Lung microvascular endothelial cell (primary cell): ENCODE measurements at regions not wholly inside any gene's neighbourhood (a gene's known extent, or its start where the extent isn't known, plus 50 kb on each side); places are given as distances from the start of the nearest gene placed in this dataset.

Experiments used
- DNase-seq, 2 donors: peaks; one replicate each; pipeline versions ENCODE4 v3.0.0 to v3.0.0-alpha.2; 2010; ENCODE audit warnings: low read depth in 2 of 2

- DNase-seq, result no peak
These were observed 329.7 kb upstream of the ST6GAL2 start for GRCh38 chr2:107215401-107216350.

DNA sequence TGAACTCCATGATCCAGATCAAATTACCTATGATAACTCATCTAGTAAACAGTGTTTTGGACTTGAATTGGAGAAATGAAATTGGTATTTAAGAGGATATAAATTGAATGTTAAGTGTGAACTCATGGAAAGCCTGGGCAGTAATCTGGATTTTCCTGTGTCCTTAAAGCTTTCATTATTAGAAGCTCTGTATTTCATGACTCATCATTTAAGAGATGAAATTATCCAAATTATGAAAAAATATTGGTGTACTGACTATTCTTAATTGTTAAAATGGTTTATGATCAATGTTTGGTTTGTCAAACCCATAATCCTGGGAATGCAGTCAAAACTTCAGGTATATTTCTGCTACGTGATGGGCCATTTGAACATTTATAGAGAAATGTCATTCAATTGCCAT lies 332.2 kb upstream of the ST6GAL2 start:
- no peak for DNase-seq

- DNase-seq, result no peak
These were observed 336.5 kb upstream of the ST6GAL2 start for GRCh38 chr2:107222466-107222865.

DNA sequence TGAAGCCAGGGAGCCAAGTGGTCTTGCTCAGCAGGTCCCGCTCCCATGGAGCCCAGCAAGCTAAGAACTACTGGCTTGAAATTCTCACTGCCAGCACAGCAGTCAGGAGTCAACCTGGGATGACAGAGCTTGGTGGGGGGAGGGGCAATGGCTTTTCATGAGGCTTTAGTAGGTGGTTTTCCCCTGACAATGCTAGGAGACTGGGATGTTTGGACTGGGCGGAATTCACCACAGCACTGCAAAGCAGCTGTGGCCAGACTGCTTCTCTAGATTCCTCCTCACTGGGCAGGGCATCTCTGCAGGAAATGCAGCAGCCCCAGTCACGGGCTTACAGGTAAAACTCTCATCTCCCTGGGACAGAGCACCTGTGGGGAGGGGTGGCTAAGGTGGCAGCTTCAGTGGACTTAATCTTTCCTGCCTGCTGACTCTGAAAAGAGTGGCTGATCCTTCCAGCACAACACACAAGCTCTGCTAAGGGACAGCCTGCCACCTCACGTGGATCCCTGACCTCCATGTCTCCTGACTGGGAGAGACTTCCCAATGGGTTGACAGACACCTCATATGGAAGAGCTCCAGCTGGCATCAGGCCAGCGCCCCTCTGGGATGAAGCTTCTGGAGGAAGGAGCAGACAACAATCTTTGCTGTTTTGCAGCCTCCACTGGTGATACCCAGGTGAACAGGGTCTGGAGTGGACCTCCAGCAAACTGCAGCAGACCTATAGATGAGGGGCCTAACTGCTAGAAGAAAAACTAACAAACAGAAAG lies 349.7 kb upstream of the ST6GAL2 start:
- no peak for DNase-seq

DNA sequence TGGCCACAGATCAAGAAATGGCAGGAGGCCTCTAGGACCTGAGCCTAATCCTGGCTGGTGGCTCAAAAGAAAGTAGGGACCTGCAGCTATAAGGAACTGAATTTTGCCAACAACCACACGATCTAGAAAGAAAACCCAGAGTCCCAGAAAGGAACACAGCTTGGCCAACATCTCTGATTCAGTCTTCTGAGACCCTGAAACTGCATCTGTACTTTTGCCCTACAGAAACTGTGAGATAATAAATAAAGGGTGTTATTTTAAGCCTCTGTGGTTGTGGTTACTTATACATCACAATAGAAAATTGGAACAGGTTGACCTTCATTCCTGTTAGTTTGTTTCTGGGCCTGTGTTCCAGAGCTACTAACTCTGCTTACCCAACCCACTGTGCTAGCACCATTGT lies 356.8 kb upstream of the ST6GAL2 start:
- DNase-seq, result no peak

GRCh38 chr2:107248932-107249331 lies 363.0 kb upstream of the ST6GAL2 start:
- DNase-seq, result no peak

DNA sequence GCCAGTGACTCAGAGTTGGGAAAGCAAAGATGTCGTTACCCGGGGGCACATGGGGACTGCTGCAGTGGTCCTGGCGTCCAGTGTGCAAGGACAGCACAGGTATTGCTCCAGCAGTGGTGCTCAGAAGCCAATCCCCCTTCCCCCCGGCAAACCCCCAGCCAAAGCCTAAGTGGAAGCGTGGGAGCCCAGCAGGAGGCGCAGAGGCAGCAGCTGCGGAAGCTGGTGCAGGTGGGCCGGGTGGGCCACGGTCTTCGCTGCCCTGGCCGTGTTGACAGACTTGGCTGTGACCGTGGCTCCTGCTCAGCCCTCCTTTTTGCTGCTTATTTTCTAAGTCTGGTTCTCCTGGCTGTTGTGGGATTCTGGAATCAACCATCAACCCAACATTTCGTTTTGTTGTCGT lies 369.8 kb upstream of the ST6GAL2 start:
- no peak for DNase-seq

DNA sequence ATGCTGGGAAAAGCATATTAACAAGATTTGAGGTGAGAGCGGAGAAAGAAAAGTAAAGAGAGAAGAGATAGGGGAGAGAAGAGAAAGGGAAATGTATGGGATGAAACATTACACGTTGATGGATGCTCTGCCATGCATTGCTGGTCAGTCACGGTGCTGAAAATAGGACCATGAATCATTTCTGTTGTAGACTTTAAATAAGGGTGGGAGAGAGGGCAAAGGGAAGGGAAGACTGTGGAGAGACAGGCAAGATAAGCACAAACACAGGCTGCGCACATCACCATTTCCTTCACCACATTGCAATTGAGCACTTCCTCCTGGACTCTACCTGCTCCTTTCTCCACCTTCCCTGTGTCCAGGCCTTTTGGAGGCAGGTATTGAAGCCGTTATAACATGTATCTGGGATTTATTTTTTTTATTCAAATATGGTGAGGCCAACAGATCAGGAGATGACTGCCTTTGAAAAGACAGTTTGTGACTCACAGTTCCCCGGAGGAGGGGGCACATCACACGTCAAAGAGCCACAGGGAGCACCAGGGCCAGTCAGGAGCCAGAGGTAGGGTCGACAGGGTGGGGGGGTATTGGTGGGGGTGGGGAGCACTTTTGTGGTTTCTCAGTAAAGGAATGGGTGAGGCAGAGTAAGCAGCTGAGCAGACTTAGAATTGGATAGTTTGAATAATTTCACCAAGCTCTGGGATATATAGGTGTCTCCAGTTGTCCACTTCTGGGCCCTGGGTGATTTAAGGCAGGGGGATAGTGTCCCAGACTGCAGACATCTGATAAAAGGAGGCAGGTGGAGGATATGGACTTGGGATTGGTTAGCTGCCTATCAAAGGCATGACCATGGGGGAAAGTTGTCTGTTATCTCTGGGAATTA lies 372.8 kb upstream of the ST6GAL2 start:
- no peak for DNase-seq

DNA sequence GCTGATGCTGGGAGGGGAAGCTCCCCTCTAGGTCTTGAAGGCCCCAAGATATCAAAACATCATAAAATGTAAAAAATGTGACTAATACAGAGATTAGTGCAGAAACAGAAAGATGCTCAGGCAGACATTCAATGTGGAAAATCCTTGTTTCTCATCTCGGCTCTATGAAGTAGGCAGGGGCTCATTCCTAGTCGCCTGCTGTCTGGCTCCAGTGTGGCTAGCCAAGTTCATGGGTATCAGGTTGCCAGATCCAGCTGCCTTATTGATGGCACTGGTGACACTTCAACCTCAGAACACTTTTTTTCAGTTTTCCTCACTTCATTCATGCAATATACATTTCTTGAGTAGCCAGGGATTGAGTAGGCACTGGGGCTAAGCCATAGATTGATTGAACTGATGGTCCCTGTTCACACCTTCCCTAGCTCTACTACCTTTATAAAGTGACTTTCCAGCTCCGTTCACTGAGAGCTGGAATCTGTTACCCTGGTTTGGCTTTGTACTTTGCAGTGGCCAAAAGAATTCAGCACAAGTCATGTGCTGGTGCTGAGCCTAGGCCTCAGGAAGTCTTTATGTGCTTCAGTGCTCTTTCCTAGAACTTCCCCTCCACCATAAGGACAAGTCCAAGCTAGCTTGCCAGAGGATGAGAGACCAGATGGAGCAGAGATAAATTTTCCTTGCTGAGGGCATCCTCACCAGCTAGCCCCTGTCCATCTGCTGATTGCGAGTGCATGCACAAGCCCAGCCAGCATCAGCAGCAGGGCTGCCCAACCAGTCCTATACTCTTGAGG lies 373.6 kb upstream of the ST6GAL2 start:
- DNase-seq, result no peak

DNA sequence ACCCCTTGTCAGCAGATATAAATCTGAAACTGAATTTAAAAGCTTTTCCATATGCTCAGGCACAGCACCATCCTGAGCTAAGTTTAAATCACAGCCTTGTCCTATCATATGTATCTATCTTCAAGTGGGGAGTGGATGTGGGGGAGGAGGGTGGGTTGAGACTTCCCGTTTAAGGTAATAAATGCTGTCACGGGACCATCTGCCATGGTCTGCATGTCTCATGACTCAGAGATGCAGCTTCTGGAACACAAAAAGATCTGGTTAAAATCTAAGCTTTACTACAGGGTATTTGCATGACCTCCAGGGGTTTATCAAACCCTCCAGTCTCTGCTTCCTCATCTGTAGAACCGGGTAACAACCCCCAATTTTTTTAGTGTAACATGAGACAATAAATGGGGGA lies 377.7 kb upstream of the ST6GAL2 start:
- no peak for DNase-seq

GRCh38 chr2:107264184-107264583 lies 378.2 kb upstream of the ST6GAL2 start:
- DNase-seq, result no peak

DNA sequence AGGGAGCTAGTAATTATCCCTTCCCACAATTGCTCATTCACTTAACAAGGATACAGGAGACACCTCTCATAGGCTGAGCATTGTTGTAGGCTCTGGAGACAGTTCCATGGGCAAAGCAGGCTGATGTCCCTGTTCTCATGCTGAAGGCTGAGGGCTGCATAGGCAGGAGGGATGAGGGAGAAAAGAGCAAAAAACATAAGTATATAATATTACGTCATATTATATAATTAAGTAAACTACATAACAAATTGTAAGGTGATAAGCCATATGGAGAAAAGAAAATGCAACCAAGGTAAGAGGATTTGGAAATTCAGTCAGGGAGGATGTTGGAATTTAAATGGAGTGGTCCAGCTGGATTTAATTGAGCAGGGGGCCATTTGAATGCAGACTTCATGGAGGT lies 380.6 kb upstream of the ST6GAL2 start:
- DNase-seq, result no peak

DNA sequence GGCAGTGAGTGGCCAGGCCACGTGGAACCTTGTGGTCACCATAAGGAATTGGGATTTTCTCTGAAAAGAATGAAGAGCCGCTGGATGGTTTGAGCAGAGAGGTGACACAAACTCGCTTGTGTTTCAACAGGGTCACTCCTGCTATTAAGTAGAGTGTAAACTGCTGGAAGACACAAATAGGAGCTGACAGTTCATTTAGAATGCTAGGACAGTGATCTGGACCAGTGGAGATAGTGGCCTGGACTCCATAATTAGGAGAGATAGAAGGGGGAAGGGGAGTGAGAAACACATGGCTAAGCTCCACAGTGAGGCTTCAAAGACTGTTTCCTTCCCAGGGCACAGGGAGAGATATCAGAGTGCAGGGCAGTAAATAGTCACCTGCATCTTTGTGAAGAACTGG lies 381.1 kb upstream of the ST6GAL2 start:
- no peak for DNase-seq

GRCh38 chr2:107276034-107276433 lies 390.1 kb upstream of the ST6GAL2 start:
- DNase-seq, result no peak

- no peak for DNase-seq
These were observed 392.7 kb upstream of the ST6GAL2 start for GRCh38 chr2:107278672-107279071.

DNA sequence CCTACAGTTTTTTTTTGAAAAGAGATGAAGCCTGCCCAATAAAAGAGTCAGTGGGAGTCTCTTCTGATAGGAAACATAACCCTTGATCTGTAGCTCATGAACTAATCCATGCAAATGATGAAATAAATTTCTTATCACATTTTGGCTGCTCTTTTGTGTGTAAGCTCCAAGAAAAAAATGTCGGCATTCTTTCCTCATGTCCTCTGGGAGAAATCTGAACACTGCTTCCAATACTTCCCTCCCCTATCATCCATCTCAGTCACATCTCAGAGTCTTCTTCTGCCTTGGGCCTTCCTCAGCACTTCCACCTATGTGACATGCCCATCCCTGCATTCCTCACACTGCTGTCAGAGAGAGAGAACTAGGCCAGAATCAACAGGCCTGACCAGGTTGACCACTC lies 395.7 kb upstream of the ST6GAL2 start:
- no peak for DNase-seq

- DNase-seq, result no peak
These were observed 396.2 kb upstream of the ST6GAL2 start for GRCh38 chr2:107282135-107282534.

DNA sequence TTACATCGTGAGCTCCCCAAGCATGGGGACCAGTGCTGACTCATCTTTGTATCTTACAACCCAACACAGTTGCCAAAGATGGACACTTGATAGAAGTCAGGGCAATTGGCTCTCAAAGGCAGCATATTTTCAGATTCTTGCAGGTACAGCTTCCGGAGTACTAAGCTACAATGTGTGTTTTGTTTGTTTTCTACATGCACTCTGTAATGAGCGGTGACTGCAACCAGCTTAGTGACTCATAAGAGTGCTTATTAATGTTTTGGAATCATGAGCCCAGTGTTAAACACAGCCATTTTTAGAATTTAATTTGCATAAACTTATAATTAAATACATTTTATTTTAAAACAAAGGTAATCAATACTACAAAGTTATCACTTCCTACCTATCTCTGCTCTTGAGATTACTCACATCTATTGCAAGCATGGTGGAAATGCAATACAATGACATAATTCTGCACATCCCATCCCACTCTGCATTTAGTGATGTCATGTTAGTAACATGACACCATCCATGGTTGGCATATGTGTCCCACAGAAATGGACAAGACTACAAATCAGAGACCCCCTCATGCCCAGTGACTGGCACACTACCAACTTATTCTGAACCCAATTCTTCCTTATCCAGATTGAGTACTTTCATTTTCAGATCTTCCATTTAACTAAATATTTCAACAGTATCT lies 399.8 kb upstream of the ST6GAL2 start:
- no peak for DNase-seq

GRCh38 chr2:107290041-107290440 lies 404.1 kb upstream of the ST6GAL2 start:
- DNase-seq, result no peak

DNA sequence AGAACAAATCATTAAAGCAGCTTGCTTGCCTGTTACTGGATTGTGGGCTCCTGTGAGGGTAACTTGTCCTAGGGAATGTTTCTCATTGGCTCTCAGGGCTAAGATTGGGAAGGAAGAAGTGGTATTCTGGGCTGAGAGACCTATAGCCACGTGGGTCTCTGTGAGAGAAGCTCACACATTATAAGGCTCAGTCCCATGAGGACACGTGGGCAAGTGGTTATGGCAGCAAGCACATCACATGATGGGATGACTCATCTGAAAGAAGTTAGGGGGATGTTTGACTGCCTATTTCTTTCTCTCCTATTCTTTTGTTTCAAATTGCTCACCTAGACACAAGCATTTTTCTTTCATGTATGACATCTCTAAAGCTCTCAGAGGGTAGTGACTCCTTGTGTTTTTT lies 418.0 kb upstream of the ST6GAL2 start:
- no peak for DNase-seq
